Heart left ventricle (tissue), 16 donors: ENCODE measurements at regions not wholly inside any gene's neighbourhood (a gene's known extent, or its start where the extent isn't known, plus 50 kb on each side); places are given as distances from the start of the nearest gene placed in this dataset.
A peak's percentile ranks its signal among the peaks of the same experiment; 100 is the strongest.

Experiments used
- ATAC-seq, 4 donors: fragments of 200-7000 bp; cut with Tn5 transposase; one replicate each; pipeline ENCODE4 v1.9.1; 2020 to 2022; ENCODE audit warnings: moderate library complexity in 4 of 4, mild to moderate bottlenecking in 3 of 4, moderate number of reproducible peaks in 1 of 4
- DNase-seq, 5 donors: peaks; one replicate each; pipeline ENCODE4 v3.0.0-alpha.2; 2020
- H3K27ac ChIP-seq, 12 donors: fragments of 200-600 bp; sonication (generic) in 4 of 12; one replicate each; pipeline versions ENCODE4 v1.5.0 to v1.8.0; 2016 to 2022; ENCODE audit warnings: mild to moderate bottlenecking in 2 of 12
- H3K27me3 ChIP-seq, 9 donors: fragments of 200-600 bp; sonication (generic) in 2 of 9; one replicate each; pipeline versions ENCODE4 v1.5.1 to v1.8.0; 2016 to 2022; ENCODE audit warnings: mild to moderate bottlenecking in 3 of 9
- H3K36me3 ChIP-seq, 9 donors: fragments of 200-600 bp; sonication (generic) in 2 of 9; one replicate each; pipeline versions ENCODE4 v1.5.0 to v1.8.0; 2018 to 2022; ENCODE audit warnings: mild to moderate bottlenecking in 2 of 9
- H3K4me1 ChIP-seq, 12 donors: fragments of 200-600 bp; sonication (generic) in 4 of 12; one replicate each; pipeline versions ENCODE4 v1.5.0 to v1.8.0; 2016 to 2022; ENCODE audit warnings: mild to moderate bottlenecking in 3 of 12
- H3K4me3 ChIP-seq, 12 donors: fragments of 200-600 bp; sonication (generic) in 4 of 12; one replicate each; pipeline versions ENCODE4 v1.5.0 to v1.8.0; 2017 to 2022; ENCODE audit warnings: mild to moderate bottlenecking in 9 of 12, moderate library complexity in 4 of 12
- H3K9me3 ChIP-seq, 12 donors: fragments of 200-600 bp; sonication (generic) in 4 of 12; one replicate each; pipeline versions ENCODE4 v1.5.0 to v1.8.0; 2016 to 2022; ENCODE audit warnings: mild to moderate bottlenecking in 1 of 12
- POLR2A ChIP-seq, 2 donors: fragments of 450-650 bp; IDR thresholded peaks; one replicate each; pipeline ENCODE4 v1.6.1; 2017; ENCODE audit warnings: antibody characterized with exemption in 2 of 2, mild to moderate bottlenecking in 2 of 2, moderate library complexity in 2 of 2
- WGBS, 4 donors: extraction: QIAGEN DNeasy Blood & Tissue Kit in 2 of 4; methylation state at CpG; one replicate each; pipeline versions ENCODE4 v1.1.5 to v1.1.7; 2013 to 2018; 5-methylcytosine and 5-hydroxymethylcytosine counted together
- intact Hi-C, 10 donors: fragments of 100-400 bp; cut with DNase I; formaldehyde crosslinking; loops; one replicate each; pipeline versions ENCODE4 v1.11.1 to v1.14.2; 2022
- TF ChIP-seq, protein P1 (sequence below), 12 donors: fragments of 200-600 bp; sonication (generic) in 4 of 12; IDR thresholded peaks; one replicate each; pipeline versions ENCODE4 v1.5.0 to v1.8.0; 2018 to 2022; ENCODE audit warnings: antibody characterized with exemption in 12 of 12, mild to moderate bottlenecking in 5 of 12
- donor health status: ischemic (EF 13 %, LVEDD 7.1; RV severe dilation, severe dysfunction).
- donor health status: healthy with polysubstance abuse.
- donor health status: DM: no; HTN: yes; CAD: no.
- donor health status: DM: no; HTN: no; CAD: no.
- donor health status: ischemic (EF 25% LVEDD 6.9; RV normal size, moderate dysfunction).
- donor health status: ischemic (EF 25% LVEDD 5.7; RV mildly dilated, moderate dysfunction).
- donor health status: healthy.
- donor health status: DM: yes; HTN: yes; CAD: no.
- donor health status: ischemic (EF 35%, LVEDD 5.7; RV mildly dilated, moderate dysfunction).
- donor health status: nonischemic (EF 11% LVEDD 7.7; RV severe dilation, severe dysfunction).
- donor health status: DM: yes; HTN: yes; CAD: no.
- donor health status: PGD.
- donor health status: ischemic (EF 29% LVEDD 5.4; RV normal size, mild dysfunction).
- donor health status: nonischemic (EF 23%, LVEDD 6.1; RV moderate dilation, normal function).

DNA sequence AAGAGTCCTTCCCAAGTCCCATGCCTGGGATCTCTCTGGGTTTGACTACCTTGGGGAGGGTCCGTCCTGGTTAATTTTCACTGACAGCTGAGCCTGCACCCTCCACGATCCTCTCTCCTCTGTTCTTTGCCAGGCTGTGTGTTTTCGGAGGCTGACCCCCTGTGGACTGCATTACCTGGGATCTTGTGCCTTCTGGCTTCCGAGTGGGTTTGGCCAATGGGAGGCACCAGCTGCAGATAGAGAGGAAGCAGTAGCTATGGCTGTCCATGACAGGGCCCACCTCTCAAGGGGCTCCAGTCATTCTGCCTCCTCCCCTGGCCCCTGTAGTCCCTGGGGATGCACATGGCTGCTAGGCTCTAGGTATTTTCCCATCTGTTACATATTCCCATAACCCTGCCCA, 285.0 kb downstream of the DMRT2 start:
- Histone ChIP-seq H3K36me3 (no peaks in the 10 kb centered on the region), H3K27me3 (no peaks in the 10 kb centered on the region), H3K9me3 (peaks cover 0 to 4% (median 0%) of the 10 kb centered on the region in 12 donors), H3K4me1 (no peaks in the 10 kb centered on the region), H3K4me3 (no peak overlapping the region), H3K27ac (no peak overlapping the region)
- TF ChIP-seq, protein P1, sequence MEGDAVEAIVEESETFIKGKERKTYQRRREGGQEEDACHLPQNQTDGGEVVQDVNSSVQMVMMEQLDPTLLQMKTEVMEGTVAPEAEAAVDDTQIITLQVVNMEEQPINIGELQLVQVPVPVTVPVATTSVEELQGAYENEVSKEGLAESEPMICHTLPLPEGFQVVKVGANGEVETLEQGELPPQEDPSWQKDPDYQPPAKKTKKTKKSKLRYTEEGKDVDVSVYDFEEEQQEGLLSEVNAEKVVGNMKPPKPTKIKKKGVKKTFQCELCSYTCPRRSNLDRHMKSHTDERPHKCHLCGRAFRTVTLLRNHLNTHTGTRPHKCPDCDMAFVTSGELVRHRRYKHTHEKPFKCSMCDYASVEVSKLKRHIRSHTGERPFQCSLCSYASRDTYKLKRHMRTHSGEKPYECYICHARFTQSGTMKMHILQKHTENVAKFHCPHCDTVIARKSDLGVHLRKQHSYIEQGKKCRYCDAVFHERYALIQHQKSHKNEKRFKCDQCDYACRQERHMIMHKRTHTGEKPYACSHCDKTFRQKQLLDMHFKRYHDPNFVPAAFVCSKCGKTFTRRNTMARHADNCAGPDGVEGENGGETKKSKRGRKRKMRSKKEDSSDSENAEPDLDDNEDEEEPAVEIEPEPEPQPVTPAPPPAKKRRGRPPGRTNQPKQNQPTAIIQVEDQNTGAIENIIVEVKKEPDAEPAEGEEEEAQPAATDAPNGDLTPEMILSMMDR (IDR thresholded peaks at IDR 0.05), result no peak
- TF ChIP-seq POLR2A (IDR thresholded peaks at IDR 0.05), result no peak
- WGBS, 4 donors, result 65 to 75% (median 69%) methylated on average over 4 of the region's 4 CpGs
- ATAC-seq (no peak), DNase-seq (no peak)
- intact Hi-C loops, result loop anchor here in 1 of 10 donors (10.0 kb wide), 1 partner anchor 60 kb away; no protein-coding TSS in a partner anchor

DNA sequence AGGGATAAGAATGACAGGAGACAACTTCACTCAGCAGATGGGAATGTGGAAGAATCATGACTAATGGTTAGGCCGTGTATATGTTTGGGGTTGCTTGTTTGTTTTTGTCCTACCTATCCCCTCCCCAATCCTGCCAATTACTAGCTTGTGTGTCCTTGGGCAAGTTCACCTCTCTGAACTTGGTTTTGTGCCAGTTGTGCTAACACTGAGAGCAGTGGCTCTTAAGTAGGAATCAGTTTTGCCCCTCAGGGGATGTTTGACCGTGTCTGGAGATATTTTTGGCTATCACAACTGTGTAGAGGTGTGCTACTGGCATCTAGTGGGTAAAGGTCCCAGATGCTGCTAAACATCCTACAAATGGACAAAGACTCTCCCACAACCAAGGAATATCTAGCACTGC, 287.0 kb downstream of the DMRT2 start:
- Histone ChIP-seq H3K9me3 (peaks cover 0 to 4% (median 0%) of the 10 kb centered on the region in 12 donors), H3K4me3 (no peak overlapping the region), H3K27ac (no peak overlapping the region), H3K36me3 (no peaks in the 10 kb centered on the region), H3K4me1 (no peaks in the 10 kb centered on the region), H3K27me3 (no peaks in the 10 kb centered on the region)
- DNase-seq (no peak), ATAC-seq (peak in 1 of 4 donors; percentile 13)
- intact Hi-C loops, result loop anchor here in 2 of 10 donors (2.0 to 10.0 kb wide), 2 partner anchors 58 to 236 kb away; no protein-coding TSS in a partner anchor
- 14 to 41% (median 35%) methylated on average over 2 of the region's 2 CpGs for WGBS, 4 donors
- no peak for TF ChIP-seq POLR2A (IDR thresholded peaks at IDR 0.05)
- TF ChIP-seq, protein P1 (IDR thresholded peaks at IDR 0.05), result no peak

DNA sequence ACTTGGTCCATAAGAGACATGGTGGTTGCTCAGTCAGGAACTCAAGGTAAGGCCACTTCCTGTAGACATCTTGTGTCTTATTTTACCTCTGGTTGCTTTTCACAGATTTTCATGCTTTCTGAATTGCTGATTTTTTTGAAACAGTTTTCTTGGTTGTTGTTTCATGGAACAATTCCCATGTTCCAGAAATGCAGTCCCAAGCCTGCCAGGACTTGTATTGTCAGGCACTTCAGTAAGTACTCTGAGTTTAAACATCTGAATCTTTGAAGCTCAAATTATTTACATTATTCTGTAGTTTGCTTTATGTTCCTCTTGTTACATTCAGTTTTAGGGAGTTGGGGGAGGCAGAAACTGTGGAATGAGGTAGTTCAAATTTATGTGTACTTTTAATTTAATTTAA, 290.2 kb downstream of the DMRT2 start:
- intact Hi-C loops, result no loop called here
- no peak overlapping the region for H3K4me3 ChIP-seq
- no peak overlapping the region for H3K27ac ChIP-seq
- ATAC-seq, result no peak
- H3K9me3 ChIP-seq, result peaks cover 0 to 11% (median 0%) of the 10 kb centered on the region in 12 donors
- DNase-seq, result no peak
- H3K27me3 ChIP-seq, result no peaks in the 10 kb centered on the region
- TF ChIP-seq, protein P1 (IDR thresholded peaks at IDR 0.05), result no peak
- TF ChIP-seq POLR2A (IDR thresholded peaks at IDR 0.05), result no peak
- H3K4me1 ChIP-seq, result no peaks in the 10 kb centered on the region
- H3K36me3 ChIP-seq, result no peaks in the 10 kb centered on the region

DNA sequence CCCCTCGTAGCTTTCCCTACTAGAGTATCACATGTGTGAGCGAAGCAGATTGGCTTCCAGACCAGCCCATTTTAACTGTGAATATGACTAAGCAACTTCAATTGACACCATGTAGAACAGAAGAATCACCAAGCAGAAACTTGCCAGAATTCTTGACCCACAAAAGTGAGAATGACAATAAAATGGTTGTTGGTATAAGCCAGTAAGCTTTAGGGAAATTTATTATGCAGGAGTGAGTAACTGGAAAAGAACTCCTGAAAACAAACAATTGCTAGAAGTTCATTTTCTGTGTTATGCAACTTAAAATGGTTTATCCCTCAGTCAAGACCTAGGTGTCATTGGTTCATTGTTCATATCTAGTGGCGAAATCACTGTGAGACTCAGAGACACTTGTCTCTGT, 303.1 kb downstream of the DMRT2 start:
- no peaks in the 10 kb centered on the region for H3K36me3 ChIP-seq
- 63 to 73% (median 67%) methylated on average over 3 of the region's 3 CpGs for WGBS, 4 donors
- no peak for TF ChIP-seq POLR2A (IDR thresholded peaks at IDR 0.05)
- TF ChIP-seq, protein P1 (IDR thresholded peaks at IDR 0.05), result no peak
- intact Hi-C loops, result no loop called here
- no peaks in the 10 kb centered on the region for H3K9me3 ChIP-seq
- no peak for DNase-seq
- ATAC-seq, result no peak
- H3K4me1 ChIP-seq, result no peaks in the 10 kb centered on the region
- no peak overlapping the region for H3K4me3 ChIP-seq
- H3K27ac ChIP-seq, result no peak overlapping the region
- H3K27me3 ChIP-seq, result no peaks in the 10 kb centered on the region
